HUES48 (cell line): ENCODE measurements at regions not wholly inside any gene's neighbourhood (a gene's known extent, or its start where the extent isn't known, plus 50 kb on each side); places are given as distances from the start of the nearest gene placed in this dataset.

ENCODE experiments used
- H3K27ac ChIP-seq: one replicate; pipeline ENCODE4 v1.7.0; 2013; ENCODE audit warnings: low read depth, low read length, inconsistent platforms
- H3K27me3 ChIP-seq: 2 replicates; pipeline ENCODE4 v1.6.1; 2013; ENCODE audit warnings: mild to moderate bottlenecking, low read length; ENCODE audit not compliant: control insufficient read depth, insufficient read depth
- H3K36me3 ChIP-seq: 2 replicates; pipeline ENCODE4 v1.6.1; 2013; ENCODE audit warnings: low read length; ENCODE audit not compliant: control insufficient read depth, insufficient read depth
- H3K4me1 ChIP-seq: 2 replicates; pipeline ENCODE4 v1.6.1; 2013; ENCODE audit warnings: mild to moderate bottlenecking, low read length; ENCODE audit not compliant: control insufficient read depth, insufficient read depth
- H3K4me3 ChIP-seq: 2 replicates; pipeline ENCODE4 v1.5.1; 2013; ENCODE audit warnings: mild to moderate bottlenecking, low read depth, low read length
- H3K9ac ChIP-seq: 2 replicates; pipeline ENCODE4 v1.6.1; 2013; ENCODE audit warnings: mild to moderate bottlenecking, low read depth, low read length, moderate library complexity
- H3K9me3 ChIP-seq: 2 replicates; pipeline ENCODE4 v1.6.1; 2013; ENCODE audit warnings: low read length; ENCODE audit not compliant: control insufficient read depth, insufficient read depth

DNA sequence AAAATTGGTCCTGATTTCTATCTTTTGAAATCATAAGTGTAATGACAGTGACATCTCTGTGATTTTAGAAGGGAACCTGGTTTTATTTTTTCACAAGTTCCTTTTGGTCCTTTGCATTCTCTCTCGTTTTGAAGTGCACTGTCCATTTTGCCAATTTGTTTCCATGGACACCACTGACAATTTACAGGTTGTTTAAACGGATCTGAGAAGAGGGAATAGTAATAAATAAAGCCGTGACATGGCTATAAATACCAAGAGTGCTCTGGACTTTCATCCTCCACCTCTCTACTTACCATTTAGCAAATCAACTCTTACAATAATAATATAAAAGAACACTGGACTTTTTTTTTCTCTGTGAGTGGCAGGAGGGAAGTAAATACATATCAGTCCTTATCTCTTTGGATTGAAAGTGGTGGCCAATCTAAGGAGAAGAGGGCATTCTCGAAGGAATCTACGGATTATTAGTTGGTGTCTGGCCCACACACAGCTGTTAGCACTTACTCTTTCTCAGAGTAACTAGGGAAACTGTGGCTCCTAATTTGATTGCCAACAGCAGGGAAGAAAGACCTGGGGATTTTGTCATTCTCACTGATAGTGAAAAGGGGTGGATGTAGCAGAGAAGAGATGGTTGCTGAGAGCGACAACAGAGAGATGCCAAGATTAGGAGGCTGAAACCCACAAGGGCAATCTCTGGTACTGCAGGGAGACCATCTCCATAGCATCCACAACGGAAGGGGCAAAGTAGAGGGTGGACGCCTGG lies 108.7 kb upstream of the FSHR start:
- H3K27me3 ChIP-seq: no peaks in the 10 kb centered on the region
- H3K36me3 ChIP-seq: no peaks in the 10 kb centered on the region
- H3K4me1 ChIP-seq: no peaks in the 10 kb centered on the region
- H3K27ac ChIP-seq: no peak overlapping the region
- H3K9me3 ChIP-seq: no peaks in the 10 kb centered on the region
- no peak overlapping the region for H3K9ac ChIP-seq
- H3K4me3 ChIP-seq: no peak overlapping the region

DNA sequence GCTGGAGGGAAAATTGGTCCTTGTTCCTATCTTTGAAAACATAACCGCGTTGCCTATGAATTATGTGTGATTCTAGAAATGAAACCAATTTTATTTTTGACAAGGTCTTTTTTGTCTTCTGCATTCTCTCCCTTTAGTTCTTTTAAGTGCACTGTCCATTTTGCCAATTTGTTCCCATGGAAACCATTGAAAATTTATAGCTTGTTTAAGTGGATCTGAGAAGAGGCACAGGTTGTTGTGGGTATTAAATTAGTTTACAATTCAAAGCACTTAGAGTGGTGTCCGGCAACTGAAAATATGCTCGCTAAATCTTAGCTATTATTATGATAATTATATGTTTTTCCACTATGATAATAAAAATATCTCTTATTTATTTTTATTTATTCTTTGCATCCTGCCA lies 107.5 kb upstream of the FSHR start:
- no peaks in the 10 kb centered on the region for H3K4me1 ChIP-seq
- H3K27ac ChIP-seq: no peak overlapping the region
- H3K9me3 ChIP-seq: no peaks in the 10 kb centered on the region
- H3K36me3 ChIP-seq: no peaks in the 10 kb centered on the region
- no peak overlapping the region for H3K4me3 ChIP-seq
- no peak overlapping the region for H3K9ac ChIP-seq
- no peaks in the 10 kb centered on the region for H3K27me3 ChIP-seq

DNA sequence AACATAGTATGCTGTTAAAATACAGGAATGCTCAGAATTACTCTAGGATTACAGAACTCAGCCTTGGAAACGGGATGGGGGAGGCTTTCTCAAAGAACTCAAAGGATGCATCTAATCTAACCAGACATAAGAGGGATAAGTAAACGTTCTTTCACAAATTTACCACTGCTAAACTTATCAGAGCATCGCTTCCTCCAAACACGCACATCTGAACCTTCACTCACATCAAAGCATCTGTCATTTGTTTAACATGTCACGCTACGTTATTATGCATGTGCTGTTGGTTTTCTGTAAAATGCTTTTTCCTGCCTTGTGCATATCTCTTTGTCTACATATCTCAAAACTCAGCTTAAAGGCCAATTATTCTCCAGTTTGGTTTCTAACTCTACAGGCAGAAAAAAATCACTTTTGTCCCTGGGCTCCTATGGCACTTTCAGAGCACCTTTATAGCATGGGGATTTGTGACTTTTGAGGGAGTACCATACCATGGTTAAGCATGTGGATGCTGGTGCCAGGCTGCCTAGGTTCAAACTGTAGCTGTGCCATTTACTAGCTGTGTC lies 106.7 kb upstream of the FSHR start:
- no peaks in the 10 kb centered on the region for H3K36me3 ChIP-seq
- no peak overlapping the region for H3K27ac ChIP-seq
- H3K9ac ChIP-seq: no peak overlapping the region

GRCh38 chr2:49259926-49260325 lies 105.6 kb upstream of the FSHR start:
- Histone ChIP-seq H3K4me3 (no peak overlapping the region), H3K4me1 (no peaks in the 10 kb centered on the region), H3K27me3 (no peaks in the 10 kb centered on the region), H3K27ac (no peak overlapping the region), H3K36me3 (no peaks in the 10 kb centered on the region), H3K9me3 (no peaks in the 10 kb centered on the region), H3K9ac (no peak overlapping the region)

More for the DNA sequence above, 106.7 kb upstream of the FSHR start:
- H3K4me3 ChIP-seq: no peak overlapping the region
- H3K4me1 ChIP-seq: no peaks in the 10 kb centered on the region
- no peaks in the 10 kb centered on the region for H3K27me3 ChIP-seq
- no peaks in the 10 kb centered on the region for H3K9me3 ChIP-seq

DNA sequence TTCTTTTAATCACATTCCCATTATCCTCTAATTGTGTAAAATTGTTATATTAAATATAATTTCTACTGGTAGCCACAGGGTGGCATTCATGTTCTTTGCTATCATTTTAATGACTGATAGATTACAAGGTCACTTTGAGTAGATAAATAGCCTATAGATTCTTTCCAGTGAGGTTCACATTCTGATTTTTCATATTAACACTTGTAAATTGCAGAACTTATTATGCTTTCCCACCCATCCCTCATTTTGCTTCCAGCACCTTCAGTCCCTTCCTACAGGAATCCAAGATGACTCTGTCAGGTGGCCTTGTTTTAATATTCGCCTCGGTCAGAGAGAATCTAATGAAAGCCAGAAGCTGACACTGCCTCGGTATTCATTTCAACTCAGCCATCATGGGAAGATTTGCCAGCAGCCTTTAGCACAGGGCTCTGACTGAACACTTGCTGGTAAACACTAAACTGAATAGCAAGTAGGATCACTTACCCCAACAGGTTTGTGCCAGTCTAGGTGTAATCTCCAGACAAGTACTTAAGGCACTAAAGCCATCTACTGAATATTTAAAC lies 101.2 kb upstream of the FSHR start:
- no peaks in the 10 kb centered on the region for H3K4me1 ChIP-seq
- H3K9me3 ChIP-seq: no peaks in the 10 kb centered on the region
- H3K9ac ChIP-seq: no peak overlapping the region
- H3K36me3 ChIP-seq: no peaks in the 10 kb centered on the region
- H3K4me3 ChIP-seq: no peak overlapping the region
- H3K27ac ChIP-seq: no peak overlapping the region
- no peaks in the 10 kb centered on the region for H3K27me3 ChIP-seq

GRCh38 chr2:49254401-49254800 lies 100.1 kb upstream of the FSHR start:
- Histone ChIP-seq H3K4me1 (no peaks in the 10 kb centered on the region), H3K36me3 (no peaks in the 10 kb centered on the region), H3K9me3 (no peaks in the 10 kb centered on the region), H3K9ac (no peak overlapping the region), H3K27ac (no peak overlapping the region), H3K27me3 (no peaks in the 10 kb centered on the region), H3K4me3 (no peak overlapping the region)

- H3K36me3 ChIP-seq: no peaks in the 10 kb centered on the region
- no peak overlapping the region for H3K9ac ChIP-seq
- H3K4me3 ChIP-seq: no peak overlapping the region
- H3K4me1 ChIP-seq: no peaks in the 10 kb centered on the region
- H3K9me3 ChIP-seq: no peaks in the 10 kb centered on the region
- no peak overlapping the region for H3K27ac ChIP-seq
- no peaks in the 10 kb centered on the region for H3K27me3 ChIP-seq
Observed at GRCh38 chr2:49251766-49252165, 97.5 kb upstream of the FSHR start.

DNA sequence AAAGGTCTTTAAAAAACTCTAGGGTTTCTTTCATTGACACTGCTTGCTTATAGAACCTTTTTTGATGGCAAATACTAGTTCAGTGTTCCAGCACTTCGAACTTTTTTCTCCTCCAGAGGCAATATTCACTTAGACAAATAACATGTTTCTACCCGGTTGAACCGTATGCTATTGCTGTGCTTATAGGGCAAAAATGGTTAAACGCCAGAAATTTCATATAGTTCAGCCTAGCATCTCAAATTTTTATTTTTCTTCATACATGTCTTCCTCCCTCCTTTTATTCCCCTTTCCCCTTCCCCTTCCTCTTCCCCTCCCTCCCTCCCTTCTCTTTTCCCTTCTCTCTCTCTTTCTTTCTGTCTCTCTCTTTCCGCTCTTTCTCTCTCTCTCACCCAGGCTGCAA lies 96.9 kb upstream of the FSHR start:
- Histone ChIP-seq H3K4me3 (no peak overlapping the region), H3K27me3 (no peaks in the 10 kb centered on the region), H3K4me1 (no peaks in the 10 kb centered on the region), H3K9me3 (no peaks in the 10 kb centered on the region), H3K9ac (no peak overlapping the region), H3K36me3 (no peaks in the 10 kb centered on the region), H3K27ac (no peak overlapping the region)

DNA sequence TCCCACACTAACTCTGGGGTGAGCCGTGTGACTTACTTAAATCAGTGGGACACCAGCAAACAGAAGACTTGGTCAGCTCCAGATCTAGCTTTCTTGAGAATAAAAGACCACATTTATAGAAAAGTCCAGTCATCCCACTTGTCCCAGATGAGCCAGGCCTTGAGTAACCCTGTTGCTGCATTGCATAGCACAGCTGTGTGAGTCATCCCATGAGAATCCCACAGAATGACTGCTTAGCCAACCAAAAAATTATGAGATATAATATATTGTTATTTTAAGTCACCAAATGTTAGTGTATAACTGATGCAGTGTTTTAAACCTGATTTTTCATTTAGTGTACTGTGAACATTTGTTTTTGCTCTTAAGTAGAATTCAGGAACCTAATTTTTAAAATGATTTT lies 94.2 kb upstream of the FSHR start:
- no peaks in the 10 kb centered on the region for H3K4me1 ChIP-seq
- no peaks in the 10 kb centered on the region for H3K27me3 ChIP-seq
- H3K9me3 ChIP-seq: no peaks in the 10 kb centered on the region
- no peaks in the 10 kb centered on the region for H3K36me3 ChIP-seq
- no peak overlapping the region for H3K27ac ChIP-seq
- H3K4me3 ChIP-seq: no peak overlapping the region
- H3K9ac ChIP-seq: no peak overlapping the region

- Histone ChIP-seq H3K4me3 (no peak overlapping the region), H3K27ac (no peak overlapping the region), H3K4me1 (no peaks in the 10 kb centered on the region), H3K27me3 (no peaks in the 10 kb centered on the region), H3K9me3 (no peaks in the 10 kb centered on the region), H3K36me3 (no peaks in the 10 kb centered on the region), H3K9ac (no peak overlapping the region)
Observed at GRCh38 chr2:49241991-49242390, 87.7 kb upstream of the FSHR start.

DNA sequence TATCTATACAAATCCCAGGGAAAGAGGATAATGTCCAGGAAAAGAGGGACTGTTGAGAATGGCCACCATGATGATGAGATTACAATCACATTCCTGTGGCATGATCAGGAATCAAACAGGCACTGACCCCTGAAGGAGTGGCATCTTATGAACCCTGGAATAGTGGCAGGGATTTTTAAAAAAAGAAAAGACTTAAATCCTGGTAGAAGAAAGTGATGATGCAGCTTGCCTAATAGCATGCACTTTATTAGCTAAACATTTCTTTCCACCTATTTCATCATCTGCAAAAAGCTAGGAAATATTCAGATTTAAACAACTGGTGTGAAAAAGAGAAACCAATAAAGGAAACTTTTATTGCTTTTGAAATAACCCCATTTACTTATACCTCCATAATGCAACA lies 87.2 kb upstream of the FSHR start:
- H3K9ac ChIP-seq: no peak overlapping the region
- no peaks in the 10 kb centered on the region for H3K9me3 ChIP-seq
- no peak overlapping the region for H3K27ac ChIP-seq
- H3K27me3 ChIP-seq: no peaks in the 10 kb centered on the region
- H3K36me3 ChIP-seq: no peaks in the 10 kb centered on the region
- no peaks in the 10 kb centered on the region for H3K4me1 ChIP-seq
- H3K4me3 ChIP-seq: no peak overlapping the region
